ENCODE measurements at regions not wholly inside any gene's neighbourhood (a gene's known extent, or its start where the extent isn't known, plus 50 kb on each side); places are given as distances from the start of the nearest gene placed in this dataset.

GRCh38 chr3:127090218-127091160, 102.4 kb upstream of the PRR23E start:
- no peak for DNase-seq (ENCODE audit: low read depth)
- no peak for TF ChIP-seq CTCF (IDR thresholded peaks at IDR 0.05; ENCODE audit: insufficient read depth, low read depth, low read length)
- H3K36me3 ChIP-seq (ENCODE audit: control insufficient read depth, insufficient read depth, low read length), result no peaks in the 10 kb centered on the region
- H3K4me3 ChIP-seq (ENCODE audit: low read depth, low read length), result no peak overlapping the region
- POLR2A ChIA-PET, result no interaction called here
- CTCF ChIA-PET, result no interaction called here
- H3K27me3 ChIP-seq (ENCODE audit: control insufficient read depth, insufficient read depth, low read length), result peaks cover 2% of the 10 kb centered on the region

GRCh38 chr3:127091376-127091775, 101.6 kb upstream of the PRR23E start:
- TF ChIP-seq CTCF (IDR thresholded peaks at IDR 0.05; ENCODE audit: insufficient read depth, low read depth, low read length), result no peak
- Histone ChIP-seq H3K4me3 (ENCODE audit: low read depth, low read length) (no peak overlapping the region), H3K36me3 (ENCODE audit: control insufficient read depth, insufficient read depth, low read length) (no peaks in the 10 kb centered on the region), H3K27me3 (ENCODE audit: control insufficient read depth, insufficient read depth, low read length) (peaks cover 2% of the 10 kb centered on the region)
- DNase-seq (ENCODE audit: low read depth), result no peak
- ChIA-PET POLR2A (no interaction called here), CTCF (no interaction called here)

- Histone ChIP-seq H3K4me3 (ENCODE audit: low read depth, low read length) (no peak overlapping the region), H3K36me3 (ENCODE audit: control insufficient read depth, insufficient read depth, low read length) (no peaks in the 10 kb centered on the region), H3K27me3 (ENCODE audit: control insufficient read depth, insufficient read depth, low read length) (peaks cover 3% of the 10 kb centered on the region)
- POLR2A ChIA-PET, result no interaction called here
- DNase-seq (ENCODE audit: low read depth), result no peak
- CTCF ChIA-PET, result no interaction called here
- TF ChIP-seq CTCF (IDR thresholded peaks at IDR 0.05; ENCODE audit: insufficient read depth, low read depth, low read length), result no peak
Observed at GRCh38 chr3:127092368-127092767, 100.6 kb upstream of the PRR23E start.

- CTCF ChIA-PET, result no interaction called here
- Histone ChIP-seq H3K36me3 (ENCODE audit: control insufficient read depth, insufficient read depth, low read length) (no peaks in the 10 kb centered on the region), H3K27me3 (ENCODE audit: control insufficient read depth, insufficient read depth, low read length) (peaks cover 2% of the 10 kb centered on the region), H3K4me3 (ENCODE audit: low read depth, low read length) (no peak overlapping the region)
- DNase-seq (ENCODE audit: low read depth), result no peak
- POLR2A ChIA-PET, result no interaction called here
- no peak for TF ChIP-seq CTCF (IDR thresholded peaks at IDR 0.05; ENCODE audit: insufficient read depth, low read depth, low read length)
Observed at GRCh38 chr3:127092776-127093175, 100.2 kb upstream of the PRR23E start.

- no peak for TF ChIP-seq CTCF (IDR thresholded peaks at IDR 0.05; ENCODE audit: insufficient read depth, low read depth, low read length)
- ChIA-PET POLR2A (no interaction called here), CTCF (no interaction called here)
- H3K4me3 ChIP-seq (ENCODE audit: low read depth, low read length), result no peak overlapping the region
- no peaks in the 10 kb centered on the region for H3K36me3 ChIP-seq (ENCODE audit: control insufficient read depth, insufficient read depth, low read length)
- DNase-seq (ENCODE audit: low read depth), result no peak
- H3K27me3 ChIP-seq (ENCODE audit: control insufficient read depth, insufficient read depth, low read length), result peaks cover 2% of the 10 kb centered on the region
Observed at GRCh38 chr3:127093312-127093711, 99.6 kb upstream of the PRR23E start.

Data from BJ (cell line).